HG03108 (cell line): ENCODE measurements at regions not wholly inside any gene's neighbourhood (a gene's known extent, or its start where the extent isn't known, plus 50 kb on each side); places are given as distances from the start of the nearest gene placed in this dataset.
"Not testable (repeated sequence)": the region's sequence is repeated elsewhere in the genome, so short reads cannot be mapped to it uniquely, and the experiment has no call there.

Experiments used
- ATAC-seq: cut with Tn5 transposase; IDR thresholded peaks from one replicate; pipeline ENCODE4 v1.9.1; 2021; ENCODE audit warnings: moderate library complexity; ENCODE audit not compliant: unreplicated experiment

DNA sequence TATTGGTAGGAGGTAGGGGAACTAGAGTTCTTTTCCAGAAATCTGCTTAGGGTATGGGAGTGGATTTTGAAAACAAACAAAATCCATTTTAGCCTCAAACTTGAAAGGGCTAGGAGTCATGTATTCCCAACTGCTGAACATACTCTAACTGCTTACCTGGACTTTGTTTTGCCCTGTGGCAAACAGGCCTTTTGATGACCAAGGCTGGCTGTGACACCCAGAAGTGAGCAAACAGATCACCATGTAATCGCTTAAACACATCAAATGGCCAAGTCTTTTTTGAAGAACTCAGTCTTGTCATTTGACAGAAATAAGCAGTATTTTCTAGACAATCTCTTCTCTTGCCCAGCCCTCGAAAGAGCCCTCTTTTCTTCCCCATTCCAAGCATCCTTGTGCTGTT is 203.4 kb downstream of the KIT start:
- ATAC-seq: no peak

- no peak for ATAC-seq
Measured at GRCh38 chr4:54855191-54855854, 197.6 kb downstream of the KIT start.

DNA sequence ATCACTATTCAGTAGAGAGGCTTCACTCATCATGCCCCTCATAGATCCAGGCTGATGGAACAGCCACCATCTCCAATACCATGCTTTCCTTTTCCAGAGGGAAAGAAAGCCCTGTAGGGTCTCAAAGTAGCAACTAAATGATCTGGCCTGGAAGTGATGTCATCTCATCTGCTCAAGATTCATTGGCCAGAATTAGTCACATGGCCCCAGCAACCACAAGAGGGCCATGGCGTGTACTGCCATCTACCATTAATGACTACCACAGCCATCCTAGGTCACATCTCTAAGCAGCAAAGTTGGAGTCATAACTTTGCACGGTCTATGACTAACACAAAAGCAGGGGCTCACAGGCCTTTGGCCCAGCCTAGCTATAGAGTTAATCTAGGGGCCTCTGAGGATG is 194.8 kb downstream of the KIT start:
- ATAC-seq: no peak

DNA sequence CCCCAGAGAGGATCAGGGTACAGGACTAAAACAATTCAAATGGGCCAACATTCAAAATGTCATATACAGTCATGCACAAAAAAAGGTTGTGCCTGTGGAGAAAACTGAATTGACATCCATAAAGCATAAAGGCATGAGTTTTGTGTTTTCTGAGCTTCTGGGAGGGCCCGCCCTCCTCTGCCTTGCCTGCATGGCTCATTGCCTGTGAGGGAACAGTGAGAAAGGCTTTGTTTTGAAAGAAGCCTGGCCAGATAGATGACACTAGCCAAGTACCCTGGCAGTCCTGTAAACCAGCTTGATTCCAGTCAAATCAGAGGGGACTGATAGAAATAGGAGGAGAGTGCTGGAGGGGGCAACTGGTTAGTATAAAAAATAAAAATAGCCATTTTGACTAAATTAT is 194.3 kb downstream of the KIT start:
- no peak for ATAC-seq

- no peak for ATAC-seq
Measured at GRCh38 chr4:54844911-54845310, 187.2 kb downstream of the KIT start.

GRCh38 chr4:54843946-54844345 is 186.2 kb downstream of the KIT start:
- ATAC-seq: no peak

GRCh38 chr4:54843106-54843505 is 185.3 kb downstream of the KIT start:
- no peak for ATAC-seq

GRCh38 chr4:54842656-54843055 is 184.9 kb downstream of the KIT start:
- ATAC-seq: no peak

- ATAC-seq: no peak
Measured at GRCh38 chr4:54842226-54842625, 184.5 kb downstream of the KIT start.

DNA sequence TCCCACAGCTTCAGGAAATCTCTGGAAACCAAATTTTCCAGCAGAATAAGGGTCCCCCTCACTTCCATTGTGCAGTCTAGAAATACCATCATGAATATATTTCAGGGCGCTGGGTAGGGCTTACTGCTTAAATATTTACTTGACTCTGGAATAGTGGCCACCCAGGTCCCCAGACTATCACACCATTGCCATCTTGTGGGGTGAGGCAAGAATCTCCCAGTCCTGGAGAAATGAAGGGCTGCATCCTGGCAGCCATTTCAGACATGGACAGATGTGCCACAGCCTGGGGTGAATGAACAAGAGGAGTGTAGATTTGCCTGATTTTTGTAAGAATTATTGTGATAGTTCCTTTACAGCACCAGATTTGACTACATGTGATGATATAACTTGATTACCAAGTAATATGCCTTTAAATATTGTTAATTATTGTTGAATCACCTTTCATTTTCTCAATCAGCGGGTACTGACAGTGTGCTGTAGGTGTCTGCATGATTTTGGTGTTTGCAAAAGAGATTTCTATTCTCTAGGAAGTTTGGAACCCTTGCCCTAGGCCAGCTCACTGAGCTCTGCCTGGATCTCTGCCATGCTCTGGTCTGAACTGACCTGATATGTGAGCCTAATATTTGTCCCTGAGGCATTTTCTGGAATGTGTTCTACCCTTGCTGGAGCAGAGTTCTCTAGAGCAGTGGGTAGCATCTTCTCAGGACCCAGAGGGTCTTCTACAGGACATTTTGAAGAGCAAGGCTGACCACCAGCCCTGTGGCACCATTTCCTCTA is 183.4 kb downstream of the KIT start:
- ATAC-seq: no peak

DNA sequence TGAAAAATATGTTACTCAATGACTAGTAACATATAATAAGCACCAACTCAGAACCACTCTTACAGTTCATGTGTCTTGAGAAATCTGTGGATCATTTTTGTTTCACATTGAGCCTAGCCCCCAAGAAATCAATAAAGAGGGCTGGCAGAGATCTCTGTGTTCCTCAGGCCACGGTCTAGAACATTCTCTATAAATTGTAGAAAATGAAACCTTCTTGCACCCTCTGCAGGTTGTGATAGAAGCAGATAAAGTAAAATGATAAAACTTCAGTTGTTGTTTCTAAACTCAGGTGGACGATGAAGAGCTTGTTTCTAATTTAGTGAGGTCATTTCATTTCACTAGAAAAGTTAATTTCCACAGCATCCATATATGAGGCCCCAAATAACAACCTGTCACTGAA is 182.7 kb downstream of the KIT start:
- ATAC-seq: no peak

GRCh38 chr4:54838301-54838700 is 180.5 kb downstream of the KIT start:
- ATAC-seq: no peak

- ATAC-seq: no peak
Measured at GRCh38 chr4:54837576-54838140, 179.9 kb downstream of the KIT start.

DNA sequence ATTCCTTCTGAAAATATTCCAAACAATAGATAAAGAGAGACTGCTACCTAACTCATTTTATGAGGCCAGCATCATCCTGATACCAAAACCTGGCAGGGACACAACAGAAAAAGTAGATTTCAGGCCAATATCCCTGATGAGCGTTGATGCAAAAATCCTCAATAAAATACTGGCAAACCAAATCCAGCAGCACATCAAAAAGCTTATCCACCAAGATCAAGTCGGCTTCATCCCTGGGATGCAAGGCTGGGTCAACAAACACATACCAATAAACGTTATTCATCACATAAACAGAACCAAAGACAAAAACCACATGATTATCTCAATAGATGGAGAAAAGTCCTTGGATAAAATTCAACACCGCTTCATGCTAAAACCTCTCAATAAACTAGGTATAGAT is 170.6 kb downstream of the KIT start:
- not testable (repeated sequence) for ATAC-seq

GRCh38 chr4:54823616-54824015 is 165.9 kb downstream of the KIT start:
- no peak for ATAC-seq

- ATAC-seq: no peak
Measured at GRCh38 chr4:54819034-54819433, 161.3 kb downstream of the KIT start.

DNA sequence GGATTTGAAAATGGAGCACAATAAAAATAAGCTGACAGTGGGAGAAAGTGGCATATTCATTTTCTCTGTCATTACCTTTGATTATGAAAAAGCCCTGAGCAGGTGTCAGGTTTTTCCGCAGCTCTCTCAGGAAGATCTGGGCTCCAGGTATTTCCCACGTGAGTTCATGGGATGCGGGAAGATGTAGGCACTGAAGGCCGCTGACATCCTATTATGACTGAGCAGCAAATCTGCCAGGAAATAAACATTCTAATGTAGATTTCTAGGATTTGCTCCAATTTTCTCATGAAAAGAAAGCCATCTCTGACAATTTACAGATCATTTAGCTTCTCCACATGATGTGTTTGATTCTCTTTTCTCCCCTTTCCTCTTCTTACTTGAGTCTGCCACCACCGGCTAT is 160.7 kb downstream of the KIT start:
- no peak for ATAC-seq

DNA sequence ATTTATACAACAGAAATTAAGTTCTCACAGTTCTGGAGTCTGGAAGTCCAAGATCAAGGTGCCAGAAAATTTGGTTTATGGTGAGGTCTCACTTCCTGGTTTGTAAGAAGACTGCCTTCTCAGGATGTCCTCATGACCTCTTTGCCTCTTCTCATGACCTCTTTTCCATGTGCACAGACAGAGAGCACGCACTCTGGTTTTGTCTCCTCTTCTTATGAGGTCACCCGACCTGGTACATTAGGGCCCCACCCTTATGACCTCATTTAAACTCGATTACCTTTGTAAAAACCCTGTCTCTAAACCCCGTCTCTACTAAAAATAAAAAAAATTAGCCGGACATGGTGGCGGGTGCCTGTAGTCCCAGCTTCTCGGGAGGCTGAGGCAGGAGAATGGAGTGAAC is 155.9 kb downstream of the KIT start:
- ATAC-seq: no peak

DNA sequence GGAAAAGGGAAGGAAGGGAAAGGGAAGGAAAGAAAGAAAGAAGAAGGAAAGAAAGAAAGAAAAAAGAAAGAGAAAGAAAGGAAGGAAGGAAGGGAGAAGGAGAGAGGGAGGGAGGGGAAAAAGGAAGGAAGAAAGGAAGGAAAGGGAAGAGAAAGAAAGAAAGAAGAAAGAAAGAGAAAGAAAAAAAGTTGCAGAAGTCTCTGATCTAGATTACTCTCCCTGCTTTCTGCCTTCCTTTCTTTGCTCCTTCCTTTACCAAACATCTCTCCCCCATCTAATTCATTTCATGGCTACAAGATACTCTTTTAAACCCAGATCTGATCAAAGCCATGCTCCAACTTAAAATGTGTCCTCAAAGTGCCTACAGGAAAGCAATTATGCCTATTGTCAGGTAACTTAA is 148.6 kb downstream of the KIT start:
- ATAC-seq: no peak

- no peak for ATAC-seq
Measured at GRCh38 chr4:54802336-54802735, 144.6 kb downstream of the KIT start.

GRCh38 chr4:54800831-54801530 is 143.2 kb downstream of the KIT start:
- ATAC-seq: peak; percentile 95

DNA sequence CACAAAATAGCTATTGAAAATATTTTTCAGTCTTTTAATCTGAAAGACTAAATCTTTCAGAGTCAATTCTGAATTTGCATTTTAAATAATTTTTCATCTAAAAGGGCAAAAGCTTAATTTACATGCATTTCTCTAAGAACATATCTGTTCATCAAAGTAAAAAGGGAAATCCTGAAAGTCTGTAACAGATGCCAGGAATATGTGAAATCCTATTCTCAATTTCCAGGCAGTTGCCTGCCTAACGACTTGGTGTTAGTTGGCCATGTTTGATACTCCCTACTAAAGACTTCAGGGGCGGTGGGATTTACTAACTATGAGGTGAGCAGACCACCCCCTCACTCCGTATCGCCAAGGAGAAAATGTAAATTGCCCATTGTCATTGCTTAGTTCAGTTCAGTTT is 136.8 kb downstream of the KIT start:
- ATAC-seq: no peak
